T-helper 17 cell (primary cell): ENCODE measurements at regions not wholly inside any gene's neighbourhood (a gene's known extent, or its start where the extent isn't known, plus 50 kb on each side); places are given as distances from the start of the nearest gene placed in this dataset.

Source experiments
- ATAC-seq: fragments of 150-1000 bp; cut with Tn5 transposase; 2 replicates; pipeline ENCODE4 v1.10.0; 2021; ENCODE audit warnings: mild to moderate bottlenecking, moderate library complexity
- DNase-seq, 3 donors: peaks; one replicate each; pipeline versions ENCODE4 v3.0.0 to v3.0.0-alpha.2; 2020 to 2021
- H3K9me3 ChIP-seq: one replicate; pipeline ENCODE4 v1.7.0; 2013; ENCODE audit warnings: low read length, mild to moderate bottlenecking; ENCODE audit not compliant: control insufficient read depth, poor library complexity, severe bottlenecking
- H3K27ac Mint-ChIP-seq: one replicate; pipeline ENCODE4 v1.8.0; 2022; ENCODE audit warnings: mild to moderate bottlenecking, moderate library complexity, mixed read lengths
- H3K27me3 Mint-ChIP-seq: one replicate; pipeline ENCODE4 v1.8.0; 2022; ENCODE audit warnings: mixed read lengths
- H3K36me3 Mint-ChIP-seq: one replicate; pipeline ENCODE4 v1.8.0; 2022; ENCODE audit warnings: low read depth, mixed read lengths
- H3K4me1 Mint-ChIP-seq: one replicate; pipeline ENCODE4 v1.8.0; 2022; ENCODE audit warnings: mild to moderate bottlenecking, mixed read lengths
- H3K4me3 Mint-ChIP-seq: one replicate; pipeline ENCODE4 v1.8.0; 2022; ENCODE audit warnings: mild to moderate bottlenecking, moderate library complexity, mixed read lengths

GRCh38 chr2:225165052-225165451, 122.8 kb upstream of the DOCK10 start:
- Mint-ChIP-seq H3K27ac (no peak overlapping the region), H3K4me3 (no peak overlapping the region), H3K36me3 (no peaks in the 10 kb centered on the region), H3K4me1 (peaks cover 5% of the 10 kb centered on the region), H3K27me3 (peaks cover 23% of the 10 kb centered on the region)
- no peak for DNase-seq
- no peak for ATAC-seq
- no peaks in the 10 kb centered on the region for H3K9me3 ChIP-seq

GRCh38 chr2:225164401-225165050, 122.3 kb upstream of the DOCK10 start:
- Mint-ChIP-seq H3K4me3 (no peak overlapping the region), H3K27me3 (peaks cover 23% of the 10 kb centered on the region), H3K4me1 (peaks cover 5% of the 10 kb centered on the region), H3K27ac (no peak overlapping the region), H3K36me3 (no peaks in the 10 kb centered on the region)
- ATAC-seq (no peak), DNase-seq (no peak)
- no peaks in the 10 kb centered on the region for H3K9me3 ChIP-seq

- H3K27me3 Mint-ChIP-seq: peaks cover 7% of the 10 kb centered on the region
- no peak overlapping the region for H3K27ac Mint-ChIP-seq
- no peak overlapping the region for H3K4me3 Mint-ChIP-seq
- no peaks in the 10 kb centered on the region for H3K9me3 ChIP-seq
- no peaks in the 10 kb centered on the region for H3K36me3 Mint-ChIP-seq
- ATAC-seq: no peak
- peaks cover 2% of the 10 kb centered on the region for H3K4me1 Mint-ChIP-seq
- DNase-seq: no peak
Measured at GRCh38 chr2:225158360-225158759, 116.1 kb upstream of the DOCK10 start.

GRCh38 chr2:225156853-225157451, 114.7 kb upstream of the DOCK10 start:
- DNase-seq: no peak
- ATAC-seq: no peak
- H3K27me3 Mint-ChIP-seq: peaks cover 7% of the 10 kb centered on the region
- no peaks in the 10 kb centered on the region for H3K36me3 Mint-ChIP-seq
- H3K9me3 ChIP-seq: no peaks in the 10 kb centered on the region
- no peak overlapping the region for H3K27ac Mint-ChIP-seq
- peaks cover 2% of the 10 kb centered on the region for H3K4me1 Mint-ChIP-seq
- no peak overlapping the region for H3K4me3 Mint-ChIP-seq

- Mint-ChIP-seq H3K4me3 (no peak overlapping the region), H3K36me3 (peaks cover 2% of the 10 kb centered on the region), H3K27me3 (no peaks in the 10 kb centered on the region), H3K4me1 (no peaks in the 10 kb centered on the region), H3K27ac (no peak overlapping the region)
- DNase-seq: no peak
- no peak for ATAC-seq
- H3K9me3 ChIP-seq: no peaks in the 10 kb centered on the region
Measured at GRCh38 chr2:225140723-225141122, 98.5 kb upstream of the DOCK10 start.

GRCh38 chr2:225137971-225138370, 95.7 kb upstream of the DOCK10 start:
- ATAC-seq (no peak), DNase-seq (no peak)
- Mint-ChIP-seq H3K4me1 (no peaks in the 10 kb centered on the region), H3K27ac (no peak overlapping the region), H3K27me3 (peaks cover 6% of the 10 kb centered on the region), H3K36me3 (peaks cover 2% of the 10 kb centered on the region), H3K4me3 (no peak overlapping the region)
- no peaks in the 10 kb centered on the region for H3K9me3 ChIP-seq

GRCh38 chr2:225136552-225136951, 94.3 kb upstream of the DOCK10 start:
- H3K36me3 Mint-ChIP-seq: peaks cover 2% of the 10 kb centered on the region
- no peak overlapping the region for H3K27ac Mint-ChIP-seq
- no peaks in the 10 kb centered on the region for H3K9me3 ChIP-seq
- ATAC-seq: no peak
- H3K4me1 Mint-ChIP-seq: no peaks in the 10 kb centered on the region
- peaks cover 6% of the 10 kb centered on the region for H3K27me3 Mint-ChIP-seq
- no peak for DNase-seq
- no peak overlapping the region for H3K4me3 Mint-ChIP-seq

GRCh38 chr2:225131898-225132297, 89.6 kb upstream of the DOCK10 start:
- Mint-ChIP-seq H3K4me1 (no peaks in the 10 kb centered on the region), H3K36me3 (peaks cover 4% of the 10 kb centered on the region), H3K4me3 (no peak overlapping the region), H3K27ac (no peak overlapping the region), H3K27me3 (peaks cover 6% of the 10 kb centered on the region)
- no peaks in the 10 kb centered on the region for H3K9me3 ChIP-seq
- ATAC-seq (no peak), DNase-seq (no peak)

- Mint-ChIP-seq H3K36me3 (peaks cover 5% of the 10 kb centered on the region), H3K27me3 (peaks cover 6% of the 10 kb centered on the region), H3K4me1 (no peaks in the 10 kb centered on the region), H3K4me3 (no peak overlapping the region), H3K27ac (no peak overlapping the region)
- ATAC-seq (no peak), DNase-seq (no peak)
- H3K9me3 ChIP-seq: no peaks in the 10 kb centered on the region
Measured at GRCh38 chr2:225130093-225130492, 87.8 kb upstream of the DOCK10 start.

- ATAC-seq (no peak), DNase-seq (no peak)
- no peak overlapping the region for H3K27ac Mint-ChIP-seq
- no peaks in the 10 kb centered on the region for H3K9me3 ChIP-seq
- H3K36me3 Mint-ChIP-seq: peaks cover 5% of the 10 kb centered on the region
- no peak overlapping the region for H3K4me3 Mint-ChIP-seq
- H3K4me1 Mint-ChIP-seq: peaks cover 4% of the 10 kb centered on the region
- no peaks in the 10 kb centered on the region for H3K27me3 Mint-ChIP-seq
Measured at GRCh38 chr2:225124311-225125017, 82.2 kb upstream of the DOCK10 start.

- peaks cover 4% of the 10 kb centered on the region for H3K4me1 Mint-ChIP-seq
- peaks cover 4% of the 10 kb centered on the region for H3K36me3 Mint-ChIP-seq
- no peak overlapping the region for H3K27ac Mint-ChIP-seq
- H3K27me3 Mint-ChIP-seq: no peaks in the 10 kb centered on the region
- no peaks in the 10 kb centered on the region for H3K9me3 ChIP-seq
- peak in 1 of 3 donors; percentile 19 for DNase-seq
- no peak for ATAC-seq
- no peak overlapping the region for H3K4me3 Mint-ChIP-seq
Measured at GRCh38 chr2:225122583-225123486, 80.6 kb upstream of the DOCK10 start.

- H3K9me3 ChIP-seq: no peaks in the 10 kb centered on the region
- H3K36me3 Mint-ChIP-seq: peaks cover 2% of the 10 kb centered on the region
- H3K4me3 Mint-ChIP-seq: no peak overlapping the region
- peaks cover 4% of the 10 kb centered on the region for H3K4me1 Mint-ChIP-seq
- no peaks in the 10 kb centered on the region for H3K27me3 Mint-ChIP-seq
- H3K27ac Mint-ChIP-seq: no peak overlapping the region
- DNase-seq: no peak
- ATAC-seq: no peak
Measured at GRCh38 chr2:225122007-225122406, 79.7 kb upstream of the DOCK10 start.

GRCh38 chr2:225120186-225120585, 77.9 kb upstream of the DOCK10 start:
- no peaks in the 10 kb centered on the region for H3K9me3 ChIP-seq
- no peak overlapping the region for H3K4me3 Mint-ChIP-seq
- H3K36me3 Mint-ChIP-seq: peaks cover under 1% of the 10 kb centered on the region
- no peak overlapping the region for H3K27ac Mint-ChIP-seq
- H3K4me1 Mint-ChIP-seq: peaks cover 6% of the 10 kb centered on the region
- DNase-seq (no peak), ATAC-seq (no peak)
- H3K27me3 Mint-ChIP-seq: no peaks in the 10 kb centered on the region
